Stimulated activated CD4-positive, alpha-beta T cell treated with anti-CD3 and anti-CD28 coated beads, TNF-alpha, amount 100 ng/mL, for 1 hour (primary cell): ENCODE measurements at regions not wholly inside any gene's neighbourhood (a gene's known extent, or its start where the extent isn't known, plus 50 kb on each side); places are given as distances from the start of the nearest gene placed in this dataset.
"Not testable (repeated sequence)": the region's sequence is repeated elsewhere in the genome, so short reads cannot be mapped to it uniquely, and the experiment has no call there.

ENCODE experiments used
- DNase-seq, 3 donors: peaks; one replicate each; pipeline ENCODE4 v3.0.0-alpha.2; 2020; ENCODE audit warnings: low read depth in 3 of 3, low spot score in 1 of 3

DNA sequence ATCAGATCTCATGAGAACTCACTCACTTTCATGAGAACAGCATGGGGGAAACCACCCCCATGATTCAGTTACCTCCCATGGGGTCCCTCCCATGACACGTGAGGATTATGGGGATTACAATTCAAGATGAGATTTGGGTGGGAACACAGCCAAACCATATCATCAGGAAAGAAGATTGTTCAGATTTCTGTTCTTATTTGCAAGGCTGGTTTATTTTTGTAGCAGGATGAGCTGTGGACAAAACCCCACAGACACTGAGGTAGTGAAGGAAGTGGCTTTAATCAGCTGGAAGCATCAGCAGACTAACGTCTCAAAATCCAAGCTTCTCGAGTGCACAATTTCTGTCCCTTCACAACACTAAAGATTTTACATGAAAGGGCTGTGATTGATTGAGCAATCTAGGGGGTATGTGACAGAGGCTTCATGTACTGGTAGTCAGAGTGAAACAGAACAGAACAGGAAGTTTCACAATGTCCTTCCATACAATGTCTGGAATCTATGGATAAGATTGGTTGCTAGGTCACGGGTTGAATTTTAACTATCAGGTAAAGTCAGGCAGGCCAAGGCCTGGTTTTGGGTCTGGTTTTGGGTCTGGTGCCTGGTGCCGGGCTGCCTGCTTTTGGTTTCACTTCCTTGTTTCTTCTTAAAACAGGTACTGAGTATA lies 91.3 kb upstream of the ZNF366 start:
- no peak for DNase-seq

DNA sequence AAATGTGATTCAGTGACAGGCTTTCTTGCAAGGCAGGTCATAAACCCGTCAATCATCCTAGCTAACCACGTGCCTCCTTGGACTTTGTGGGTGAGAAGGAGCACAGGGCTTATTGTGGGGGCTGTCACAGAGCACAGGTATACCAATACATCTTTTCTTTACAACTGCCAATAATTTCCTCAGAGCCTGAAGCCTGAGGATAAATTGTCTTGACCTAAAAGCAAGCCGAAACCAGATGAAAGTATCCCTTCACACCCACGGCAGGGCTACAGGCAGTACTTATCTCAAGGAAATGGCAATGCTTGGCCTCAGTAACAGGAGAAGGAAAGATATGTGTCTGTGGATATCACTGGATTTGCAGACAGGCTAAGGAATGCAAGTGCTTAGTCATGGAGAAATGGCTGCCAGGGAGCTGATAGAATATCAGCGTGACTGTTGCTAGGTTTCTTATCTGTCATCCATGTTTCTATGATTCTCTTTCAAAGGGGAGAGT lies 90.3 kb upstream of the ZNF366 start:
- DNase-seq, result no peak

DNA sequence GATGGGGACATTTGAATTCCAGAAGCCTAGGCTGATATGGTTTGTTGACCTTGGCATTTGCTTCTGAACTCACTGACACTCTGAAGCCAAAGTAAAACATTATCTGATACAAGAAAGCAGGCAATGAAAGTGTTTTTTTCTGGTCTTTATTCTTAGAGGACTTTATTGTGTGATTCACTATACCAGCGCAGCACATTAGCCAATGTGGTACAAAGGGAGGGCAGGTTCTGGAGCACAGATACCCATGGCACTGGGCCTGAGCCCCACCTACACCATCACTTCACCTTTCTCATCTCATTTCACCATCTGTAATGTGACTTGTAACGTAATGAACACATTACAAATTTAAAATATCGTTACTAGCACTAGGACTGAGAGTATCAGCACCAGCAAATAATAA lies 89.7 kb upstream of the ZNF366 start:
- DNase-seq, result no peak

DNA sequence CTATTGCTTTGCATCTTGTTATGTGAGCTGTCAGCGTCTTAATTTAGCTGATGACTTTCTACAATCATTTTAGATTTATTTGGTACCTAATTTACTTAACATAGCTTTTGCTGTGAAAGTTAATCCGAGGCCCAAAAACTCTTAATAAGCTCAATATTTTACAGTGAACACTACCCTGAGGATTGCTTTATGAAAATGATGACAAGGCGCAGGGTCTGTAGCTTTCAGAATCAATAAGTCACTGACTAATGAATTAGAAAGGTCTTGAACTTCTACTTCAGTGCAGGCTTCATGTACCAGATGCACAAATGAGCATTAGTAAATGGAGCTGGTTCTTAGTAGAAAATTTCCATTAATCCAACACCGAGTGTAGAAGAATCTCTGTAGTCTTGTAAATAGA lies 81.4 kb upstream of the ZNF366 start:
- no peak for DNase-seq

DNA sequence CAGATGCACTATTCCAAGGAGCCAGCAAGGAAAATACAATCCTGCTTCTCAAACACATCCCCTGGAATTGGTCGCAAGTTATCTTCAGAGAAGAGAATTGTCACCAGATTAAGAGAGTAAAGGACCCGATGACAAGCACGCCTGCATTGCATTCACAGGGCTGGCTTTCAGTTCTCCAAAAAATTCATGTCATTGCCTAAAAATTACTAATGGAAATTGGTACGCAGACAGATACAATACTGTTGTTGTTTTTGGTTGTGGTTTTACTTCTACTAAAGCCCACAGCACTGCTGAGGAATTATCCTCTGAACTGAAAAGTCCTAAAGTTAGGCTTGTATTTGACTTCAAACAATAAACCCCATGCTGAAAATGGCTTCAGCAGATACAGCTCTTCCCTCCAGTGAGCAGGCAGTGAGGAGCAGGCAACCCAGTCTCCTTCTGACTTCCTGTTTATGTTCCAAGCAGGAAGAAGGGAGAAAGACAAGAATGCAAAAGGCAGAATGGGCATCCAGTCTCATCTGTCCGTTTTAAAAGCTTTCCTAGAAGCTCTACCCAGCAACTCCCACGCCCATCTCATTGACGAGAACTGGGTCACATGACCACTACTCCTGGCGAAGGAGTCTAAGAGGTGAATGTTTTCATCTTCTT lies 80.6 kb upstream of the ZNF366 start:
- no peak for DNase-seq

DNA sequence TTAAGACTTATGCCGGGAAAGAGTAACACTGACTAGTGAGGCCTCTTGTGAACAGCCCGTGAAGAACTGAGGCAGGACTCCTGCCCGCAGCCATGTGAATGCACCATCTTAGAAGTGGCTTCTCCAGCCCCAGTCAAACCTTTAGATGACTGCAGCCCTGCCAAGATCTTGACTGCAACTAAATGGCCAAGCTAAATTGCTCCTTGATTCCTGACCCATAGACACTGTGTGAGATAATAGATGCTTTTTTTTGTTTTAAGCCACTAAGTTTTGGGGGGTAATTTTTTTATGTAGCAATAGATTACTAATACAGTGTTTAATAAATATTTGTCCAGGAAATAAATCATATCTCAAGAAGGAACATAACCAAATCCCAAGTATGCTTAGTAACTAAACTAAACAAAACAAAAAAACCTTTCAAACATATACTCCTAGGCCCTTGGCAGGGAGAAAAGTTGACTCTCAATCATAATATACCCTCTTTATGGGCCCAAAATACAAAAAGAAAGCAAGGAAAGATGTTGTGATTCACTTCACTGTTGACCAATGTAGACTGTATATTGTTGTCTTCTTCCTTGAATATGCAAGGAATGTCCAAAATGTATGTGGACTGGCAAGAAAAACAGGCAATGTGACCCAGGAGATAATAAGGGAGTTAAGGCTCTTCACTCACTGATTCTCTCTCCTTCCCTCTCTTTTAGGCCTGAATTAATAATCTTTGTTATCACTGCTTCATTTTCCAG lies 79.7 kb upstream of the ZNF366 start:
- DNase-seq, result no peak

DNA sequence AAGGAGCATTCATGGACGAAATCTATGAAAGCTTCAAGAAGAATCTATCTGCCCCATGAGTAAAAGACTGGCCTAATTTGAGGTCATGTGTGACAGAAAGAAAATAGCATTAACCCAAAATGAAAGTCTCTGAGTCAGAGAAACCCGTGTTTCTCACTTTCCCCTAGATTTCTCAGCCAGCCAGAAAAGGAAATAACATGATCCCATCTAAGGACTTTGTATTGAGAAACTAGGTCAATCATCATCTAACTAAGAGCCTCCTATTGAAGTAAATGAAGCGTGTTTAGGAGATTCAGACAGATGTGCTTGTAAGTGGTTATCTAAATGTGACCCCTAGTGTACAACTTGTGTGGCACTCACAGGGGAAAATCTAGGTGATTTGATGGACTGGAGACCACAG lies 77.3 kb upstream of the ZNF366 start:
- DNase-seq, result no peak

DNA sequence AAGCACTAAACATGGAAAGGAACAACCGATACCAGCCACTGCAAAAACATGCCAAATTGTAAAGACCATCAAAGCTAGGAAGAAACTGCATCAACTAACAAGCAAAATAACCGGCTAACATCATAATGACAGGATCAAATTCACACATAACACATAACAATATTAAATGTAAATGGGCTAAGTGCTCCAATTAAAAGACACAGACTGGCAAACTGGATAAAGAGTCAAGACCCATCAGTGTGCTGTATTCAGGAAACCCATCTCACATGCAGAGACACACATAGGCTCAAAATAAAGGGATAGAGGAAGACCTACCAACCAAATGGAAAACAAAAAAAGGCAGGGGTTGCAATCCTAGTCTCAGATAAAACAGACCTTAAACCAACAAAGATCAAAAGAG lies 72.1 kb upstream of the ZNF366 start:
- not testable (repeated sequence) for DNase-seq

DNA sequence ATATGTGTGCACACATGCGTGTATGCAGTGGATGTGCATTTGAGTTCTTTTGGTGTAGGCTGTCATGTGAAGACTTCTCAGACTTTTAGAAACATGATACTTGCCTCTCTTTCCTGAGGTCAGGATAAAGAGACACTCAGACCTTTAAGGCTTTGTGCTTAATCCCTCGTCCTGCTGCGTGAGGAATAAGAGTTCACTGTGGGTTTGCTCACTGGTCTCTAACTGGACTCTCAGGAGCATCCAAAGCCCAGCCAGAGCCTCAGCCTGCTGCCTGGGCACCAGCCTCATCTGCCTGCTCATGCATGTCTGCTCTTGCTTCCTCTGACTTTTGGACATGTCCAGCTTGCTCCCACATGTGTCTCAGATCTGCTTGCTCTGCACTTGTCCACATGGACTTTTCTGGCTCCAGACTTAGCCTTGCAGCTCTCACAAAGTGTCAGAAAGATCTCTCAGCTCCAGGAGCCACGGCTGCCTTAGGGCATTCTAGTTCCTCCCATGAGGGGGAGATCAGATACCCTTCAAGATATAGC lies 65.1 kb upstream of the ZNF366 start:
- no peak for DNase-seq

DNA sequence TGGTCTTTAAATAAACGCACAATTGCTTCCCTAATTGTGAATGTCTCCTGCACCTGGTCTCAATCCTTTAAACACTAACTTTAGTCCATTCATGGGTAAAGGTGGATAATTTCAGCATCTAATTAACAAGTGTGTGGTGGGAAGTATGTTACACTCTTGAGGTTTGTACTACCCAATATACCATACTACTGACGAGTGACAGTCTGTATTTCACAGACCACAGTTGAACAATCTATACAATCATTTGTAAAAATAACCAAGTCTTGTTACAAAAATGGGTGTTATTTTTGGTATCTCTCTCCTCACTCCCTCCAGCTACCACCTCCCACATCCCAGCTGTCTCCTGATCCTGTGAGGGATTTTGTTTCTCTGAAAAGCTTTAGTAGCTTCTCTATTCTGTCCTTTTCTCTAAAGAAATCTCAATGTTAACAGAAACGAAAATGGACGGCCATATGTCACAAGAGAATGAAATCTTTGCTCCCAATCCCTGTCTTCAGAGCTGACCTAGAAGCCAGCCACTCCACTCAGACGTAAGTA lies 62.3 kb upstream of the ZNF366 start:
- DNase-seq, result no peak

DNA sequence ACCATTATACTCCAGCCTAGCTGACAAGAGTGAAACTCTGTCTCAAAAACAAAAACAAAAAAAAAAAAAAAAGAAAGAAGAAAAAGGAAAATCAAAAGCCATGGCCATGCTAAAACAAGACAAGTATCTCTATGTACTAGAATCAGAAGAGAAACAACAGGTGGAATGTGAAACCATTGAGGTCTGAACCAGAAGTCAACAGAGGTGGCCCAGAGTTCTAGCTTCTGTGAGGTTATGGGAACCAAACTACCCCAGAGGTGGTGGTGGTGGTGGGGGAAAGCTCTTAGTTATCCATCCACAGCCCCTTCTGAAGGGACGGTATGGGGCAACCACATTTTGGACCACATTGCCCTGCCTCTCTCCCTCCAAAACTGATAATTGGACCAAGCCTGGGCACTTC lies 59.5 kb upstream of the ZNF366 start:
- no peak for DNase-seq

DNA sequence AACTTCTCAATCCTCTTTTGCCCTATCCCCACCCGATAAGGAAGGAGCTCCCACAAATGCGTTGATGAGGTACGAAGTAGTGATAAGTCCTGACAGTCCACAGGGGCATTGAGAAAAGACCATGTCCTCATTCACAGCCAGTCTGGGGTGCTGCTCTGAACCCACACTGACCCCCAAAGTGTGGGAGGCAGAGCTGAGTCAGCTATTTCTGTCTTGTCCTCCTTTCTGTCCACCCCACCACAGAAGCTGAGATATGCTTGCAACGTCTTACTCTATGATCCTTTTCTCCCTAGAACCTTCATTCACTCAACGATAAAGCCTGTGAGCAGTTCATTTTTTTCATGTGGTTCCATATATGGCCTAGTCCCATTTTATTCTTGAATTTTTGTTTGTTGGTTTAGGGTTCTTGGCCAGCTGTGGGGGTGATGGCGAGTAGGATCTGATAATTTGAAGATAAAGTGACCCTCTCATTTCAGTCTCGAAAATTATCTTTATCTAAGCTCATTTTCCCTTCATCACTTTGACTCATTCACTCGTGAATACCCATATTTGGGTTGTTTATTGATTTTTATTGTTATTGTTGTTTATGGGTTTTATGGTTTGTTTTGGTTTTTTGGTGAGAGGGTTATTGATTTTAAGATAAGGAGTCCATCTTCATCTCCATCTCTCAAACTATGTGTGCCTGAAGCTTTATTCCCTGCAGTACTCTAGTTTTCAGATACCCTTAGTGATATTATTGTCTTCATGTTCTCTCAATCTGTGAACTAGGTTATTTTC lies 58.5 kb upstream of the ZNF366 start:
- no peak for DNase-seq

DNA sequence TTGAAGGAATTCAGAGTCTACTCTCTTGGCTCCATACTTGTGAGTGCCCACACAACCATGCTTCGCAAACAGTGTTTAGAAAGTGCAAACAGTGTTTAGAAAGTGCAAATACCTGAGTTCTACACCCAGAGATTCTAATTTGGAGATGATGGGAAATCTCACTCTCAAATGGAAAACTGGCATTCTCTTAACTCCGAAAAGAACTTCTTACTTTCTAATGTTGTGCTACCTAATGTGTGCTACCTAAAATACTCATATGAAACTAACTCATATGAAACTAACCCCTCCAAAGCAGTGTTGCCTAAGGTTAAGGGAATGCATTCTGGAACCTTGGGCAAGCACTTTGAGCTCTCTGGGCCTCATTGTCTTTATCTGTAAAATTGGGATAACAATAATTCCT lies 55.5 kb upstream of the ZNF366 start:
- DNase-seq, result no peak

DNA sequence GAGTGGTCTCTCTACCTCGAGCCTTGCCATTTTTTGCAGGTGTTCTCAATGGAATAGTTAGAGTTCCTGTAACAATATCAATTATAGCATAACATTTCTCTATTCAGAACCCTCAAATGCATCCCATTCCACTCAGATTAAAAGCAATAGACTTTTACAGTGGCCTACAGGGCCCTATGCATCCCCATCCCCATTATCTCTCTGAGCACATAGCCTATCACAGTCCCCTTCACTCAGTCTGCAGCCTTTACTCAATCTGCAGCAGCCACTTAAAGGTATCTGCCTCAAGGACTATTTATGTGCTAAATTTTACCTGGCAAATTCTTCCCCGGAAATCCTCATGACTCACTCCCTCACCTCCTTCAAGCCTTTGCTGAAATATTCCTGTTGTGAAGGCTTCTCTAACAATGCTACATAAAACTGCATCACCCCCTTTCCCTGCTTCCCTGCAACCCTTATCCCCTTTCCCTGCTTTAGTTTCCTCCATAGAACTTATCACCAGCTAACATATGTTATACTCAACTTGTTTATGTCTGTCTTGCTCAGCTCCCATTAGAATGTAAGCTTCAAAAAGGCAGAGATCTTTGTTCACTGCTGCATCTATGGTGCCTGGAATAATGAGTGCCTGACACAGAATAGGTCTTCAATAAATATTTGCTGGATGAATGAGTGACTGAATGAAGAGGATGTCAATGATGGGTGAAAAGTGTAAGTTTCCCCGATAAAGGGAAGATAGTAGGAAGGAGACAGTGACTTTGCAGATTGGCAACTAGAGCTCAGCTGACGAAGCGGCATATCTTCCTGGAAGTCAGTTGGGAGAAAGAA lies 54.1 kb upstream of the ZNF366 start:
- DNase-seq, result no peak

DNA sequence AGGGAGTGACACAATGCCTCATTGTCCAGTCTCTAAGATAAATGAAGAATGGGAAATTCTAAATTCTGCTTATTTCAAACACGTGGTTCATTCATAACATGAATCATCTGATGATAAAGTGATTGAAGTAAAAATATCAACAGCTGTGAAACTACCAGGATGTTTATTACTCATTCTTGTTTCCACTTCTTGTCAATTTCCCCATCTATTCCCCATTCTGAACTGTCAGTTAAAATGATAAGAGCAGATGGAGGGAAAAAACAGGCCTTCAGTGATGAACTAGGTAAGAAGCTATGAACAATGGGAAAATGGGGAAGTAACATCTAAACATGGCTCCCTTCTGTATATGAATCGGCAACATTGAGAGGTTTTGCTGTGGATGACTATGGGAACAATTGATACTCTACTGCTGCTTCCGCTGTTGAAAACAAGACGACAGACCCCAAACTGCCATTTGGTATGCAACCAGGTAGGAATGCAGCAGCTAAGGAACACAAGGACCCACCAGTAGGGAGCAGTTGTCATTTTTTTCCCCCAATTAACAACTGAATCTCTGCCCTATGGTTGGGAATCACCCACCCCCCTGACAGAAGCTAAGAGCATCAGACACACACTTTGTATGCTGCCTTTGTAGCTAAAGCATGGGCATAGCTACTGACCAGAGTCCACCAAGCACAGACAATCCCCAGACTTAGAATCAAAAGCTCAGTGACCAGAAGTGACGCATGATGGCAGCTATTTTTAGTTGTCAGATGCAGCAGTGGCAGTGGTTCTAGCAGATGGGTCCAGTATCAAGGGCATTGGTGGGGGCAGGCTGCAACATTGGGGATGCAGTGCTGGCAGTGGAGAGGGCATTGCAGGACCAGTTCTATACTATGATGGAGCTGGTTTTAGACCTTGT lies 52.9 kb upstream of the ZNF366 start:
- no peak for DNase-seq

DNA sequence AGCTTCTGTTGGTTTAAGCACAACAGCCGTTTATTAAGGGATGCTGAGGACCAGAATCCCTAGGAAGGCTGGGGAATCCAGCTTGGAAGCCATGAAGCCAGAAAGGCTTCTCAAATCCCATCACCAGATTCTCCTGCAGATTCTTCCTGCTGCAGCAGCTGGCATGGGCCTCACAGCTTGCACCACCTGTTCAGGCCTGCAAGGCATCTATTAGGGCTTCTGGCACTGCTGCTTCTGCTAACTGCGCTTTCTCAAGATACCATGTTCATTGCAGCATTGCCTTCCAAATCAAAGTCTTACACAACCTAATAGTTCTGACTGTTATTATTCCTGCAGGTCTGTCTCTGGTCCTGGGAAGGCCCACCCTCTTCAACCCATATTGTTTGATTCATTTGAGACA lies 51.2 kb upstream of the ZNF366 start:
- DNase-seq, result no peak

DNA sequence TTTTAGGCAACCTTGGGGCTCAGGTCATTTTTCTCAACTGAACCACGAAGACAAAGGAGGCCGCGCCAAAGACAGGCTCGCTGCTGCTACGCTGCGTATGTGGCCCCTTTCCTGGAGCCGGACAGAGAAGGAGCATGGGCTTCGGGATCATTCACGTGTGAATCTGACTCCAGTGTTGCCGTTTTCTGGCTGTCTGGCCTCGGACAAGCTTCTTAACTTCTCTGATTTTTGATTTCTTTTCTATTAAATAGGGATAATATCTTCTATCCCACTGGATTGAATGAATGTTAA lies 50.8 kb upstream of the ZNF366 start:
- DNase-seq, result no peak

DNA sequence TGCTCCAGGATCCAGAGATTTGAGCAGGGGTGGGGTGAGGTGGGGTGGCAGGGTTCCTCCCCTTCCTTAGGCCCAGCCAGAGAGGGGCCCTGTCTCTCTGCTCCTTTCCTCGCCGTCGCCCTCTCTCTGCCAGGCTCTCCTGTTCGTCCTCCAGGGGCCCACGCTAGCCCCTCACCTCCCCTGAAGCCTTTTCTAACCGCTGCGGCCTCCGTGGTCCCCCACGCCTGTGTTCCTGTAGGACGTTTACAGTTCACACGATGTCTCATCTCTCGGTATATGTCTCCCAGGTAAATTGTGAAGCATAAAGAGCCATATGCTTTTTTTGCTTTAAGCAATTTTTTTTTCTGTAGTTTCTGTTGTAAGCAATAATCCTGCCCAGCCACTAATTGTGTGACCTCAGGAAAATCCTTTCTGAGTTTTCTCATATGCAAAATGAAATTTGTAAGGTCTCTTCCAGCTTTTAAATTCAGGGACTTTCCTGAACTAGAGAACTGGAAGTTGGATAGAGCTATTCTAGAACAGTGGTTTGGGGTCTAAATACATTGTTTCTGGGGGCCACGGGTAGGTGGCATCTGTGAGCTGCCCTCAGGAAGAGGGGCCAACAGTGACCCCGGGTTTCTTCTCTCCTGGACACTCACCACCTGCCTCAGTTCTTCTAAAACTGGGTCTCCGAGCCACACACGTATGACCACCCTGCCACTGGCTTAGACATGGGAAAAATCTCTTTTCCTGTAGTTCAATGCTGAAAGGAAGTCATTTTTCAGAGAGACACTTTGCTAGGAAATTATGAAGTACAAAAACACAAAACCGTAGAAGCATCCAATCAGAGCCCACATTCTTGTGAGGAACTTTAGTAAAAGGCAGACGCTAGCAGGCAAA lies 50.2 kb upstream of the ZNF366 start:
- no peak for DNase-seq
